A673 (cell line): ENCODE measurements at regions not wholly inside any gene's neighbourhood (a gene's known extent, or its start where the extent isn't known, plus 50 kb on each side); places are given as distances from the start of the nearest gene placed in this dataset.
"Not testable (repeated sequence)": the region's sequence is repeated elsewhere in the genome, so short reads cannot be mapped to it uniquely, and the experiment has no call there.

Source experiments
- BruUV-seq: library from RNA; stranded (reverse); fragments of 400-500 nt; replicated peaks from 2 replicates; lab custom pipeline; 2021; lab: Mats Ljungman, UMichigan
- CTCF ChIA-PET: fragments of 300-600 bp; sonication (Branson Sonifier 250); formaldehyde crosslinking; loops from one replicate; lab custom pipeline; 2022; ENCODE audit warnings: antibody characterized with exemption; lab: Charles Lee
- POLR2A ChIA-PET: fragments of 300-600 bp; sonication (Branson Sonifier 250); formaldehyde crosslinking; loops from one replicate; lab custom pipeline; 2022; ENCODE audit warnings: antibody characterized with exemption; ENCODE audit not compliant: low non-redundant PET; lab: Charles Lee
- DNase-seq: peaks from one replicate; pipeline ENCODE4 v3.0.0-alpha.2; 2015; ENCODE audit warnings: low spot score
- H3K27ac ChIP-seq: fragments of 200-600 bp; sonication (generic); 2 replicates; pipeline ENCODE4 v1.5.1; 2016; ENCODE audit warnings: mixed run types, low read depth, mild to moderate bottlenecking, mixed read lengths, antibody characterized with exemption, low read length; ENCODE audit not compliant: poor library complexity, severe bottlenecking
- H3K27me3 ChIP-seq: fragments of 200-600 bp; sonication (generic); replicated peaks from 2 replicates; pipeline ENCODE4 v1.6.1; 2017; ENCODE audit warnings: mixed run types, low read depth, mild to moderate bottlenecking, mixed read lengths, antibody characterized with exemption, low read length; ENCODE audit not compliant: insufficient read depth, poor library complexity
- H3K36me3 ChIP-seq: fragments of 200-600 bp; sonication (generic); 2 replicates; pipeline ENCODE4 v1.6.1; 2016; ENCODE audit warnings: mixed run types, mild to moderate bottlenecking, mixed read lengths, antibody characterized with exemption, low read length; ENCODE audit not compliant: insufficient read depth, poor library complexity, severe bottlenecking
- H3K4me1 ChIP-seq: fragments of 200-600 bp; sonication (generic); 2 replicates; pipeline ENCODE4 v1.6.1; 2017; ENCODE audit warnings: mixed run types, mild to moderate bottlenecking, mixed read lengths, antibody characterized with exemption, low read length; ENCODE audit not compliant: insufficient read depth, poor library complexity, severe bottlenecking
- H3K4me3 ChIP-seq: fragments of 200-600 bp; sonication (generic); 2 replicates; pipeline ENCODE4 v1.5.1; 2016; ENCODE audit warnings: low read depth, mixed run types, mild to moderate bottlenecking, mixed read lengths, low read length; ENCODE audit not compliant: poor library complexity, severe bottlenecking
- H3K9me3 ChIP-seq: fragments of 200-600 bp; sonication (generic); 2 replicates; pipeline ENCODE4 v1.6.1; 2016; ENCODE audit warnings: mixed run types, low read depth, mild to moderate bottlenecking, mixed read lengths, antibody characterized with exemption, low read length; ENCODE audit not compliant: poor library complexity, severe bottlenecking
- EZH2 ChIP-seq: fragments of 200-600 bp; sonication (generic); IDR thresholded peaks from 2 replicates; pipeline ENCODE4 v1.6.1; 2017; ENCODE audit warnings: borderline replicate concordance, low read depth, mild to moderate bottlenecking, mixed read lengths, antibody characterized with exemption, low read length; ENCODE audit not compliant: poor library complexity, severe bottlenecking
- intact Hi-C: fragments of 100-400 bp; cut with micrococcal nuclease; formaldehyde crosslinking; loops from one replicate; pipeline ENCODE4 v1.10.0; 2022; ENCODE audit not compliant: unreplicated experiment
- TF ChIP-seq, protein P1 (sequence below): fragments of 300-800, 200-600 bp; sonication (generic); conservative IDR thresholded peaks from 2 replicates; pipeline ENCODE4 v1.5.1; 2017; ENCODE audit warnings: low read depth, mild to moderate bottlenecking, antibody characterized with exemption, low read length, moderate library complexity, mixed read lengths

GRCh38 chr7:110420788-110421187 lies 670.1 kb upstream of the LRRN3 start:
- Histone ChIP-seq H3K36me3 (no peaks in the 10 kb centered on the region), H3K4me1 (no peaks in the 10 kb centered on the region), H3K9me3 (no peaks in the 10 kb centered on the region), H3K4me3 (no peak overlapping the region), H3K27ac (no peak overlapping the region), H3K27me3 (no peaks in the 10 kb centered on the region)
- DNase-seq = no peak
- CTCF ChIA-PET = no interaction called here
- POLR2A ChIA-PET = no interaction called here
- intact Hi-C loops = no loop called here
- TF ChIP-seq, protein P1, sequence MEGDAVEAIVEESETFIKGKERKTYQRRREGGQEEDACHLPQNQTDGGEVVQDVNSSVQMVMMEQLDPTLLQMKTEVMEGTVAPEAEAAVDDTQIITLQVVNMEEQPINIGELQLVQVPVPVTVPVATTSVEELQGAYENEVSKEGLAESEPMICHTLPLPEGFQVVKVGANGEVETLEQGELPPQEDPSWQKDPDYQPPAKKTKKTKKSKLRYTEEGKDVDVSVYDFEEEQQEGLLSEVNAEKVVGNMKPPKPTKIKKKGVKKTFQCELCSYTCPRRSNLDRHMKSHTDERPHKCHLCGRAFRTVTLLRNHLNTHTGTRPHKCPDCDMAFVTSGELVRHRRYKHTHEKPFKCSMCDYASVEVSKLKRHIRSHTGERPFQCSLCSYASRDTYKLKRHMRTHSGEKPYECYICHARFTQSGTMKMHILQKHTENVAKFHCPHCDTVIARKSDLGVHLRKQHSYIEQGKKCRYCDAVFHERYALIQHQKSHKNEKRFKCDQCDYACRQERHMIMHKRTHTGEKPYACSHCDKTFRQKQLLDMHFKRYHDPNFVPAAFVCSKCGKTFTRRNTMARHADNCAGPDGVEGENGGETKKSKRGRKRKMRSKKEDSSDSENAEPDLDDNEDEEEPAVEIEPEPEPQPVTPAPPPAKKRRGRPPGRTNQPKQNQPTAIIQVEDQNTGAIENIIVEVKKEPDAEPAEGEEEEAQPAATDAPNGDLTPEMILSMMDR = no peak
- no peak for TF ChIP-seq EZH2
- BruUV-seq = no TSS peak

GRCh38 chr7:110421490-110422241 lies 669.3 kb upstream of the LRRN3 start:
- peak; percentile 5 for DNase-seq
- Histone ChIP-seq H3K9me3 (no peaks in the 10 kb centered on the region), H3K27me3 (no peaks in the 10 kb centered on the region), H3K27ac (no peak overlapping the region), H3K4me3 (no peak overlapping the region), H3K36me3 (no peaks in the 10 kb centered on the region), H3K4me1 (no peaks in the 10 kb centered on the region)
- intact Hi-C loops = no loop called here
- BruUV-seq = no TSS peak
- ChIA-PET CTCF (no interaction called here), POLR2A (no interaction called here)
- TF ChIP-seq EZH2 = no peak
- TF ChIP-seq, protein P1 = no peak

DNA sequence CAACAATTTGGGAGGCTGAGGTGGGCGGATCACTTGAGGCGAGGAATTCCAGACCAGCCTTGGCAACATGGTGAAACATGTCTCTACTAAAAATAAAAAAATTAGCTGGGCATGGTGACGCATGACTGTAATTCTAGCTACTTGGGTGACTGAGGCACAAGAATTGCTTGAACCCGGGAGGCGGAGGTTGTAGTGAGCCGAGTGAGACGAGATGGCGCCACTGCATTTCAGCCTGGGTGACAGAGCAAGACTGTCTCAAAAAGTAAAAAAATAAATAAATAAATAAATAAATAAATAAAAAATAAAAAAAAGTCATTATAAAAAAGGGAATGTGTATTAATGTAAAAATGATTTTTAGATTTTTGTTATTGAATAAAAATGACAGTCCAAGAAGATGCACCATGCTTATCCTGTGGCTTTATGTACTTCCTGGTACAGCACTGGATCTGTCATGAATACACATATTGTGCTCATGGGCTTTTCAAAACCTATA lies 658.8 kb upstream of the LRRN3 start:
- H3K27ac ChIP-seq = no peak overlapping the region
- no peaks in the 10 kb centered on the region for H3K4me1 ChIP-seq
- CTCF ChIA-PET = no interaction called here
- no TSS peak for BruUV-seq
- intact Hi-C loops = no loop called here
- no peaks in the 10 kb centered on the region for H3K9me3 ChIP-seq
- no peak for DNase-seq
- POLR2A ChIA-PET = no interaction called here
- TF ChIP-seq, protein P1 = no peak
- TF ChIP-seq EZH2 = no peak
- H3K4me3 ChIP-seq = no peak overlapping the region
- H3K36me3 ChIP-seq = no peaks in the 10 kb centered on the region
- H3K27me3 ChIP-seq = no peaks in the 10 kb centered on the region

DNA sequence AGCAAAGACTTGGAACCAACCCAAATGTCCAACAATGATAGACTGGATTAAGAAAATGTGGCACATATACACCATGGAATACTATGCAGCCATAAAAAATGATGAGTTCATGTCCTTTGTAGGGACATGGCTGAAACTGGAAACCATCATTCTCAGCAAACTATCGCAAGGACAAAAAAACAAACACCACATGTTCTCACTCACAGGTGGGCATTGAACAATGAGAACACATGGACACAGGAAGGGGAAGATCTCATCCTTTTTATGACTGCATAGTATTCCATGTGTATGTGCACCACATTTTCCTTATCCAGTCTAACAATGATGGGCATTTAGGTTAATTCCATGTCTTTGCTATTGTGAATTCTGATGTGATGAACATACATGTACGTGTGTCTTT lies 652.0 kb upstream of the LRRN3 start:
- H3K27me3 ChIP-seq, H3K4me3 ChIP-seq, intact Hi-C loops, POLR2A ChIA-PET, DNase-seq, H3K4me1 ChIP-seq, H3K27ac ChIP-seq, BruUV-seq, H3K36me3 ChIP-seq, H3K9me3 ChIP-seq, CTCF ChIA-PET: not testable (repeated sequence)
